WTC11 (cell line): ENCODE measurements at regions not wholly inside any gene's neighbourhood (a gene's known extent, or its start where the extent isn't known, plus 50 kb on each side); places are given as distances from the start of the nearest gene placed in this dataset.

Experiments
- ATAC-seq: fragments of 200-7000 bp; cut with Tn5 transposase; 2 replicates; pipeline ENCODE4 v1.10.0; 2021; ENCODE audit warnings: mild to moderate bottlenecking, moderate library complexity
- CTCF ChIA-PET: fragments of 300-600 bp; sonication (Branson Sonifier 250); formaldehyde crosslinking; loops from one replicate; lab custom pipeline; 2021; ENCODE audit warnings: antibody characterized with exemption; lab: Charles Lee
- POLR2A ChIA-PET: fragments of 350-600 bp; sonication (Branson Sonifier 250); formaldehyde crosslinking; loops from one replicate; lab custom pipeline; 2021; ENCODE audit warnings: antibody characterized with exemption; lab: Charles Lee
- DNase-seq: peaks from one replicate; pipeline ENCODE4 v3.0.0; 2021; ENCODE audit warnings: low spot score
- H3K27ac Mint-ChIP-seq: 2 replicates; pipeline ENCODE4 v1.8.0; 2021; ENCODE audit warnings: mixed read lengths
- H3K27me3 Mint-ChIP-seq: 2 replicates; pipeline ENCODE4 v1.8.0; 2021; ENCODE audit warnings: low read depth, mild to moderate bottlenecking, moderate library complexity, mixed read lengths
- H3K36me3 Mint-ChIP-seq: 2 replicates; pipeline ENCODE4 v1.8.0; 2021; ENCODE audit warnings: mixed read lengths
- H3K4me1 Mint-ChIP-seq: 2 replicates; pipeline ENCODE4 v1.8.0; 2022; ENCODE audit warnings: mixed read lengths
- H3K4me3 Mint-ChIP-seq: 2 replicates; pipeline ENCODE4 v1.8.0; 2021; ENCODE audit warnings: mild to moderate bottlenecking, moderate library complexity, mixed read lengths
- H3K9me3 Mint-ChIP-seq: 2 replicates; pipeline ENCODE4 v1.8.0; 2021; ENCODE audit warnings: mixed read lengths
- CREM ChIP-seq: sonication (generic); formaldehyde crosslinking; IDR thresholded peaks from 2 replicates; pipeline ENCODE4 v1.8.1; 2022; ENCODE audit warnings: mild to moderate bottlenecking, missing genetic modification reagents, moderate library complexity
- ESRRA ChIP-seq: sonication (generic); formaldehyde crosslinking; IDR thresholded peaks from 2 replicates; pipeline ENCODE4 v1.8.1; 2022; ENCODE audit warnings: mild to moderate bottlenecking, missing genetic modification reagents, borderline replicate concordance
- ETV6 ChIP-seq: sonication (generic); formaldehyde crosslinking; IDR thresholded peaks from 2 replicates; pipeline ENCODE4 v1.8.1; 2022; ENCODE audit warnings: mild to moderate bottlenecking, missing genetic modification reagents
- FOXK1 ChIP-seq: sonication (generic); formaldehyde crosslinking; IDR thresholded peaks from 2 replicates; pipeline ENCODE4 v1.8.0; 2022; ENCODE audit warnings: mild to moderate bottlenecking, moderate library complexity, missing genetic modification reagents
- FOXP1 ChIP-seq: sonication (generic); formaldehyde crosslinking; IDR thresholded peaks from 2 replicates; pipeline ENCODE4 v1.8.0; 2022; ENCODE audit warnings: missing genetic modification reagents, mild to moderate bottlenecking, moderate library complexity, borderline replicate concordance
- IRF2 ChIP-seq: sonication (generic); formaldehyde crosslinking; IDR thresholded peaks from 2 replicates; pipeline ENCODE4 v1.8.0; 2022; ENCODE audit warnings: low read depth, missing genetic modification reagents, borderline replicate concordance
- JUN ChIP-seq: sonication (generic); formaldehyde crosslinking; IDR thresholded peaks from 2 replicates; pipeline ENCODE4 v1.8.0; 2023; ENCODE audit warnings: mild to moderate bottlenecking, missing genetic modification reagents
- NFE2L1 ChIP-seq: sonication (generic); formaldehyde crosslinking; IDR thresholded peaks from 2 replicates; pipeline ENCODE4 v1.8.1; 2023; ENCODE audit warnings: missing genetic modification reagents
- NR2C2 ChIP-seq: sonication (generic); formaldehyde crosslinking; IDR thresholded peaks from 2 replicates; pipeline ENCODE4 v1.8.0; 2022; ENCODE audit warnings: mild to moderate bottlenecking, missing genetic modification reagents
- RELA ChIP-seq: sonication (generic); formaldehyde crosslinking; IDR thresholded peaks from 2 replicates; pipeline ENCODE4 v1.8.1; 2022; ENCODE audit warnings: missing genetic modification reagents, mild to moderate bottlenecking, borderline replicate concordance
- RORB ChIP-seq: fragments of 250-450 bp; sonication (Bioruptor Pico); IDR thresholded peaks from 2 replicates; pipeline ENCODE4 v1.9.0; 2021; ENCODE audit warnings: mild to moderate bottlenecking
- SOX15 ChIP-seq: fragments of 250-450 bp; sonication (Bioruptor Pico); IDR thresholded peaks from 2 replicates; pipeline ENCODE4 v1.9.0; 2021; ENCODE audit warnings: mild to moderate bottlenecking
- TCF7 ChIP-seq: sonication (generic); formaldehyde crosslinking; IDR thresholded peaks from 2 replicates; pipeline ENCODE4 v1.8.0; 2022; ENCODE audit warnings: mild to moderate bottlenecking, low read depth, missing genetic modification reagents, moderate library complexity
- ZNF121 ChIP-seq: sonication (generic); formaldehyde crosslinking; IDR thresholded peaks from 2 replicates; pipeline ENCODE4 v1.8.0; 2023; ENCODE audit warnings: missing genetic modification reagents
- ZNF138 ChIP-seq: sonication (generic); formaldehyde crosslinking; conservative IDR thresholded peaks from 2 replicates; pipeline ENCODE4 v1.8.1; 2022; ENCODE audit warnings: mild to moderate bottlenecking, moderate library complexity, missing genetic modification reagents
- ZNF232 ChIP-seq: sonication (generic); formaldehyde crosslinking; IDR thresholded peaks from 2 replicates; pipeline ENCODE4 v1.8.0; 2022; ENCODE audit warnings: mild to moderate bottlenecking, missing genetic modification reagents
- ZNF263 ChIP-seq: sonication (generic); formaldehyde crosslinking; IDR thresholded peaks from 2 replicates; pipeline ENCODE4 v1.8.1; 2022; ENCODE audit warnings: low read depth, mild to moderate bottlenecking, moderate library complexity, missing genetic modification reagents
- ZNF317 ChIP-seq: sonication (generic); formaldehyde crosslinking; IDR thresholded peaks from 2 replicates; pipeline ENCODE4 v1.8.1; 2023; ENCODE audit warnings: low read depth, mild to moderate bottlenecking, moderate library complexity, missing genetic modification reagents, borderline replicate concordance
- ZNF423 ChIP-seq: fragments of 250-450 bp; sonication (Bioruptor Pico); IDR thresholded peaks from 2 replicates; pipeline ENCODE4 v2.1.2; 2022; ENCODE audit warnings: mild to moderate bottlenecking, moderate library complexity
- TF ChIP-seq, protein P1 (sequence below): fragments of 250-450 bp; sonication (Bioruptor Pico); conservative IDR thresholded peaks from 2 replicates; pipeline ENCODE4 v1.9.0; 2021; ENCODE audit warnings: mild to moderate bottlenecking
- TF ChIP-seq, protein P2 (sequence below): fragments of 250-450 bp; sonication (Bioruptor Pico); IDR thresholded peaks from 2 replicates; pipeline ENCODE4 v1.9.0; 2021; ENCODE audit warnings: mild to moderate bottlenecking
- TF ChIP-seq, protein P3 (sequence below): sonication (generic); formaldehyde crosslinking; IDR thresholded peaks from 2 replicates; pipeline ENCODE4 v1.8.0; 2023; ENCODE audit warnings: missing genetic modification reagents
- TF ChIP-seq, protein P4 (sequence below): sonication (generic); formaldehyde crosslinking; IDR thresholded peaks from 2 replicates; pipeline ENCODE4 v1.8.0; 2023; ENCODE audit warnings: missing genetic modification reagents, mild to moderate bottlenecking, borderline replicate concordance

DNA sequence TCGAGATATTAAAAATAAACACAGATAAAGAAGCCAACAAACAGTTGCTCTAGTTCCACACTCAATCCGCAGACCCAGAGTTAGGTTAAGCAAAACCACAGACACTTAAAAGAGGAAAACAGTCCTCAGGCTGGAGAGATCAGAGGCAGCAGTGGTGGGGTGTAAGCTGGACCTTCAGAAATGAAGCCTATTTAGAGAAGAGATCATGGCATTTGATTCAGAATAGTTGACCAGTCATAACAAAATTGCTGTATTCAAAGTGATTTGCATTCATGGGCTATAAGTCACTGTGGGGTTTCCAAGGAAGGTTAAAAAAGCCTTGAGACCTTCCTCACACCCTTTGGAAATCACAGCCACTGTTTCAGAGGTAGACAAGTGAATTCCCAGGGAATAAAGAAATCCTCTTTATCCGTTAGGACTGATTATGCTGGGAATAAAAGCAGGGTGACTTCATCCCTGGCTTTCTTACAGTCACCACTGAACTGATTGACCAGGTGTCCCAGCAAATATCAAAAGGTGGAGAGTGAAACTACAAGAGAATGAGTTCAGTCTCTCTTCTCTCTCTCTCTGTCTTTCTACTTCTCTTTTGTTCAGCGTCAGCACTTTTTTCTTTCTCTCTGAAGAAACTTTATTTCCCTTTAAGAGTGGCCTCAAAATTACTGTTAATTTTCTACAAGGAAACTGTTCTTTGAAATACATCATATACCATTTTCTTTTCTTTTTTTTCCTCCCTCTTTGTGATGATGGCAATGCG lies 171.8 kb upstream of the PIK3C3 start:
- Mint-ChIP-seq H3K27ac (peak overlapping the region; percentile 75; the same call in 1 of the 2 replicates), H3K9me3 (no peaks in the 10 kb centered on the region), H3K4me1 (no peaks in the 10 kb centered on the region), H3K27me3 (no peaks in the 10 kb centered on the region), H3K4me3 (no peak overlapping the region), H3K36me3 (no peaks in the 10 kb centered on the region)
- ATAC-seq (no peak), DNase-seq (no peak)
- ChIA-PET POLR2A (no interaction called here), CTCF (no interaction called here)
- TF ChIP-seq TCF7 (no peak), ZNF232 (CRISPR knock-in tag) (no peak), ZNF317 (no peak), ZNF423 (no peak), ETV6 (CRISPR knock-in tag) (no peak), FOXP1 (CRISPR knock-in tag) (no peak), ZNF263 (no peak)
- TF ChIP-seq, protein P1, sequence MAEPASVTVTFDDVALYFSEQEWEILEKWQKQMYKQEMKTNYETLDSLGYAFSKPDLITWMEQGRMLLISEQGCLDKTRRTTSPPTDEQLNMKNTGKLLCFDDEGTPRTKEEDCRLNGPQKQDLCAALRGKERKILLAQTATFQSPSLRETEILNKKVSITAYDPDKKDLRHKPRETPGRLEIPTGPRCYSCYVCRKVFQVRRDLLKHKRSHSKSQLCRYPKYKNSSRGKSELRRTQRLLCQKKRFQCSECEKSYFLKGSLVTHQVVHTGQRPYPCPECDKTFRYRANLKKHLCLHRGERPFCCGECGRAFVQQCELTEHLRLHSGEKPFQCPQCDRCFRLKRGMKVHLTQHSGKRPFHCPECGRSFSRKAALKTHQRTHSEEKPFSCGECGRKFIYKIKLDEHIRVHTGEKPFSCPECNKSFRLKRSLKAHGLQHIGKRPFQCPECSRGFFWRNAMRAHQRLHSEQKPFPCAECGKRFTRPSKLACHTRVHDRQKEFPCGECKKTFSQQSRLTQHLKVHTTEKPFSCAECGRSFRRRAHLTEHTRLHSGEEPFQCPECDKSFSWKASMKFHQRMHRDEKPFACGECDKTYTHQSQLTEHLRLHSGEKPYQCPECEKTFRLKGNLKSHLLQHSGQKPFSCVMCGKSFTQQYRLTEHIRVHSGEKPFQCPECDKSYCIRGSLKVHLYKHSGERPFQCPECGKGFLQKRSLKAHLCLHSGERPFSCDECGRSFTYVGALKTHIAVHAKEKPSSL, result no peak
- TF ChIP-seq, protein P2, sequence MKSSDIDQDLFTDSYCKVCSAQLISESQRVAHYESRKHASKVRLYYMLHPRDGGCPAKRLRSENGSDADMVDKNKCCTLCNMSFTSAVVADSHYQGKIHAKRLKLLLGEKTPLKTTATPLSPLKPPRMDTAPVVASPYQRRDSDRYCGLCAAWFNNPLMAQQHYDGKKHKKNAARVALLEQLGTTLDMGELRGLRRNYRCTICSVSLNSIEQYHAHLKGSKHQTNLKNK (CRISPR knock-in tag), result no peak

DNA sequence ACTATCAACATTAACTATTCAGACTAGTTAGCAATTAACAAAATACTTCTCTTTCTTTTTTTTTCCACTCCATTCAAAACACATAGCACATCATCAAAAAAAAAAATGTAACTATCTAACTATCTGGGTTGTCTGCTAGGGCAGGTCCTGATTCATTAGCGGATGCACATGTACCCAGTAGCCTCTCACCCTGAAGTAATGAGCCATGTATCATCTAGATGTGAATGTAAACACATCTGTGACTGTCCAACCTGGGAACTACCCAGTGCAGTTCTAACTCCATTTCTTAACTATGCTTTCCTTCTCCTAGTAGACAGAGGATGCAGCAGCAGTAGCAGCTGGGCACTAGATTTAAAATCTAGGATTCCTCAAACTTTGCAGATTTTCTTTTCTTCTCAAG lies 183.1 kb upstream of the PIK3C3 start:
- ATAC-seq (no peak), DNase-seq (no peak)
- Mint-ChIP-seq H3K4me3 (no peak overlapping the region), H3K4me1 (peaks cover 4% of the 10 kb centered on the region), H3K36me3 (peaks cover 3% of the 10 kb centered on the region), H3K27me3 (no peaks in the 10 kb centered on the region), H3K9me3 (peaks cover 12% of the 10 kb centered on the region), H3K27ac (no peak overlapping the region)
- ChIA-PET CTCF (no interaction called here), POLR2A (no interaction called here)
- no peak for TF ChIP-seq RORB (CRISPR knock-in tag)
- no peak for TF ChIP-seq ZNF121 (CRISPR knock-in tag)
- TF ChIP-seq RELA (CRISPR knock-in tag), result no peak
- no peak for TF ChIP-seq FOXP1 (CRISPR knock-in tag)
- TF ChIP-seq NR2C2 (CRISPR knock-in tag), result no peak
- no peak for TF ChIP-seq JUN
- TF ChIP-seq, all 79 proteins: peak for 0

DNA sequence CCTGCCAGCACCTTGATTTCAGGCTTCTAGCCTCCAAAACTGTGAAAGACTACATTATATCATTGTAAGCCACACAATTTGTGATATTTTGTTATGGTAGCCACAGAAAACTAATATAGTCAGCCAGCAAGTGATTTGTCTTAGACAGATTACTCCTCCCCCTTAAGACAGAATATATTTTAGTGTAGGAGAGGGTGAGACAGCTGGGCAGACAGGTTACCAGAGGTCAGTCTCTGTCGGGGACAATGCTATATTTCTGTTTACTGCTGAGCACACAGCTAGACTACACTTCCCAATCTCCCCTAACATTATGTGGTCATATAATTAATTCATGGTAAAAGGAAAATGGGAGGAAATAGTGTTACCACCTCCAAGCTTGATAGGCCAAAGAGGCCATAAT lies 185.8 kb upstream of the PIK3C3 start:
- DNase-seq, result no peak
- no peaks in the 10 kb centered on the region for H3K27me3 Mint-ChIP-seq
- H3K4me1 Mint-ChIP-seq, result peaks cover 13% of the 10 kb centered on the region
- TF ChIP-seq, protein P3, sequence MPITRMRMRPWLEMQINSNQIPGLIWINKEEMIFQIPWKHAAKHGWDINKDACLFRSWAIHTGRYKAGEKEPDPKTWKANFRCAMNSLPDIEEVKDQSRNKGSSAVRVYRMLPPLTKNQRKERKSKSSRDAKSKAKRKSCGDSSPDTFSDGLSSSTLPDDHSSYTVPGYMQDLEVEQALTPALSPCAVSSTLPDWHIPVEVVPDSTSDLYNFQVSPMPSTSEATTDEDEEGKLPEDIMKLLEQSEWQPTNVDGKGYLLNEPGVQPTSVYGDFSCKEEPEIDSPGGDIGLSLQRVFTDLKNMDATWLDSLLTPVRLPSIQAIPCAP (CRISPR knock-in tag), result no peak
- ChIA-PET CTCF (no interaction called here), POLR2A (no interaction called here)
- H3K4me3 Mint-ChIP-seq, result no peak overlapping the region
- no peaks in the 10 kb centered on the region for H3K36me3 Mint-ChIP-seq
- peaks cover 5% of the 10 kb centered on the region for H3K9me3 Mint-ChIP-seq
- H3K27ac Mint-ChIP-seq, result no peak overlapping the region
- ATAC-seq, result no peak

DNA sequence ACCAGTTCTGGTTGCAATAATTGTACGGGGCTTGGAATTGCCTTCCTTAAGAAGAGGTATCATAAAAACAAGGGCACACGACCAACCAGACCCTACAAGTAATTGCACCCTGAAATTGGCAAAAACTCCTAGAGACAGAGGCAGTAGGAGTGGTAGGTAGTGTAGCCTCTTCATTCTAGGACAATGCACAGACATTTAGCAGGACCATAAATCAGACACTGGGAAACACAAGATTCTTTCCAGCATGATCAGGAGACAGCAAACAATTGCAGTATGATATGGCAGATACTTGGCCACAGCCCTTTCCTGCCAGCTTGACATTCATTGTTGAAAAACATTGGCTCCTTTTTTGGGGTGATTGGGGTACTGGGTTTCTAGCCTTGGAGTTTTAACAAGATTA lies 186.6 kb upstream of the PIK3C3 start:
- DNase-seq (no peak), ATAC-seq (no peak)
- H3K4me1 Mint-ChIP-seq, result peaks cover 14% of the 10 kb centered on the region
- no peak overlapping the region for H3K4me3 Mint-ChIP-seq
- H3K36me3 Mint-ChIP-seq, result no peaks in the 10 kb centered on the region
- no peaks in the 10 kb centered on the region for H3K27me3 Mint-ChIP-seq
- ChIA-PET POLR2A (no interaction called here), CTCF (no interaction called here)
- H3K9me3 Mint-ChIP-seq, result no peaks in the 10 kb centered on the region
- no peak overlapping the region for H3K27ac Mint-ChIP-seq
- TF ChIP-seq IRF2 (CRISPR knock-in tag), result no peak
- TF ChIP-seq ESRRA (CRISPR knock-in tag), result no peak
- no peak for TF ChIP-seq ZNF232 (CRISPR knock-in tag)
- TF ChIP-seq ZNF121 (CRISPR knock-in tag), result no peak
- TF ChIP-seq, protein P3 (CRISPR knock-in tag), result no peak
- TF ChIP-seq, protein P4, sequence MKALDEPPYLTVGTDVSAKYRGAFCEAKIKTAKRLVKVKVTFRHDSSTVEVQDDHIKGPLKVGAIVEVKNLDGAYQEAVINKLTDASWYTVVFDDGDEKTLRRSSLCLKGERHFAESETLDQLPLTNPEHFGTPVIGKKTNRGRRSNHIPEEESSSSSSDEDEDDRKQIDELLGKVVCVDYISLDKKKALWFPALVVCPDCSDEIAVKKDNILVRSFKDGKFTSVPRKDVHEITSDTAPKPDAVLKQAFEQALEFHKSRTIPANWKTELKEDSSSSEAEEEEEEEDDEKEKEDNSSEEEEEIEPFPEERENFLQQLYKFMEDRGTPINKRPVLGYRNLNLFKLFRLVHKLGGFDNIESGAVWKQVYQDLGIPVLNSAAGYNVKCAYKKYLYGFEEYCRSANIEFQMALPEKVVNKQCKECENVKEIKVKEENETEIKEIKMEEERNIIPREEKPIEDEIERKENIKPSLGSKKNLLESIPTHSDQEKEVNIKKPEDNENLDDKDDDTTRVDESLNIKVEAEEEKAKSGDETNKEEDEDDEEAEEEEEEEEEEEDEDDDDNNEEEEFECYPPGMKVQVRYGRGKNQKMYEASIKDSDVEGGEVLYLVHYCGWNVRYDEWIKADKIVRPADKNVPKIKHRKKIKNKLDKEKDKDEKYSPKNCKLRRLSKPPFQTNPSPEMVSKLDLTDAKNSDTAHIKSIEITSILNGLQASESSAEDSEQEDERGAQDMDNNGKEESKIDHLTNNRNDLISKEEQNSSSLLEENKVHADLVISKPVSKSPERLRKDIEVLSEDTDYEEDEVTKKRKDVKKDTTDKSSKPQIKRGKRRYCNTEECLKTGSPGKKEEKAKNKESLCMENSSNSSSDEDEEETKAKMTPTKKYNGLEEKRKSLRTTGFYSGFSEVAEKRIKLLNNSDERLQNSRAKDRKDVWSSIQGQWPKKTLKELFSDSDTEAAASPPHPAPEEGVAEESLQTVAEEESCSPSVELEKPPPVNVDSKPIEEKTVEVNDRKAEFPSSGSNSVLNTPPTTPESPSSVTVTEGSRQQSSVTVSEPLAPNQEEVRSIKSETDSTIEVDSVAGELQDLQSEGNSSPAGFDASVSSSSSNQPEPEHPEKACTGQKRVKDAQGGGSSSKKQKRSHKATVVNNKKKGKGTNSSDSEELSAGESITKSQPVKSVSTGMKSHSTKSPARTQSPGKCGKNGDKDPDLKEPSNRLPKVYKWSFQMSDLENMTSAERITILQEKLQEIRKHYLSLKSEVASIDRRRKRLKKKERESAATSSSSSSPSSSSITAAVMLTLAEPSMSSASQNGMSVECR (CRISPR knock-in tag), result no peak
- no peak for TF ChIP-seq SOX15 (CRISPR knock-in tag)
- no peak for TF ChIP-seq NFE2L1 (CRISPR knock-in tag)
- no peak for TF ChIP-seq FOXK1 (CRISPR knock-in tag)
- no peak for TF ChIP-seq CREM (CRISPR knock-in tag)
- no peak for TF ChIP-seq ZNF138 (CRISPR knock-in tag)
